ENCODE measurements at regions not wholly inside any gene's neighbourhood (a gene's known extent, or its start where the extent isn't known, plus 50 kb on each side); places are given as distances from the start of the nearest gene placed in this dataset.

DNA sequence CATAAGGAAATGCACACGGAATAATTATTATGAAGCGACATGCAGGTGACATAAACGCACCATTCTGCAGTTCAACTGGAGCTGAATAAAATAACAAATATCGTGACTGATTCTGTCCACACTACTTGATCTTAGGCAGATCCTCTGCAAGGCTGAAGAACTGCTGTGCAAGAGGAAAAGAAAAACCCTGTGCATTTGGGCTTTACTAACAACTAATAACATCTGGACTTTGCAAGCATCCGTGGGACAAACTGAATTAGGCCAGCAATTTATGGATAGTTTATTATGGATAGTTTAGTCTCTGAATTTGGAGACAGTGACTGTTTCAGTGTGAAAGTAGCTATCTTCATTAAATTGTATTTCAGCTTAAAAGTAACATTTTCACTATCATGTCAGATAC, 309.4 kb downstream of the SFMBT2 start:
- TF ChIP-seq ZNF121 (CRISPR knock-in tag; IDR thresholded peaks at IDR 0.05) = no peak
- TF ChIP-seq ZNF423 (CRISPR knock-in tag; IDR thresholded peaks at IDR 0.05) = no peak
- TF ChIP-seq CTCF (IDR thresholded peaks at IDR 0.05) = no peak
- TF ChIP-seq CREB1 (CRISPR knock-in tag; IDR thresholded peaks at IDR 0.05) = no peak
- TF ChIP-seq AFF4 (CRISPR knock-in tag; IDR thresholded peaks at IDR 0.05; ENCODE audit: borderline replicate concordance) = no peak
- TF ChIP-seq ATF6 (CRISPR knock-in tag; IDR thresholded peaks at IDR 0.05) = no peak
- TF ChIP-seq, protein P1, sequence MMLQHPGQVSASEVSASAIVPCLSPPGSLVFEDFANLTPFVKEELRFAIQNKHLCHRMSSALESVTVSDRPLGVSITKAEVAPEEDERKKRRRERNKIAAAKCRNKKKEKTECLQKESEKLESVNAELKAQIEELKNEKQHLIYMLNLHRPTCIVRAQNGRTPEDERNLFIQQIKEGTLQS (CRISPR knock-in tag; conservative IDR thresholded peaks at IDR 0.05) = no peak
- TF ChIP-seq JUN (CRISPR knock-in tag; IDR thresholded peaks at IDR 0.05) = no peak
